ENCODE measurements at regions not wholly inside any gene's neighbourhood (a gene's known extent, or its start where the extent isn't known, plus 50 kb on each side); places are given as distances from the start of the nearest gene placed in this dataset.

GRCh38 chr5:119828541-119828940, 199.2 kb downstream of the FAM170A start:
- no peak for TF ChIP-seq YY1 (IDR thresholded peaks at IDR 0.05; ENCODE audit: insufficient read depth, insufficient read length)
- no peak for TF ChIP-seq SUZ12 (IDR thresholded peaks at IDR 0.05; ENCODE audit: extremely low read depth, insufficient read depth, insufficient read length)
- TF ChIP-seq ZNF274 (IDR thresholded peaks at IDR 0.05; ENCODE audit: low read depth, low read length): no peak
